HEK293T (cell line): ENCODE measurements at regions not wholly inside any gene's neighbourhood (a gene's known extent, or its start where the extent isn't known, plus 50 kb on each side); places are given as distances from the start of the nearest gene placed in this dataset.

Experiments
- BHLHE40 ChIP-seq: fragments of 450-650 bp; IDR thresholded peaks from 2 replicates; pipeline ENCODE4 v1.6.1; 2016; ENCODE audit warnings: mild to moderate bottlenecking, moderate library complexity, borderline replicate concordance
- FOXA1 ChIP-seq: fragments of 450-650 bp; IDR thresholded peaks from 2 replicates; pipeline ENCODE4 v1.6.1; 2016; ENCODE audit warnings: mild to moderate bottlenecking
- FOXK2 ChIP-seq: fragments of 450-650 bp; IDR thresholded peaks from 2 replicates; pipeline ENCODE4 v1.6.1; 2016; ENCODE audit warnings: mild to moderate bottlenecking
- HDGF ChIP-seq: fragments of 450-650 bp; IDR thresholded peaks from 2 replicates; pipeline ENCODE4 v1.6.1; 2017; ENCODE audit warnings: antibody characterized with exemption, borderline replicate concordance
- PKNOX1 ChIP-seq: fragments of 450-650 bp; IDR thresholded peaks from 2 replicates; pipeline ENCODE4 v1.6.1; 2016
- SP1 ChIP-seq: fragments of 450-650 bp; IDR thresholded peaks from 2 replicates; pipeline ENCODE4 v1.6.1; 2017
- TARDBP ChIP-seq: fragments of 450-650 bp; IDR thresholded peaks from 2 replicates; pipeline ENCODE4 v1.6.1; 2016
- ZNF384 ChIP-seq: fragments of 450-650 bp; IDR thresholded peaks from 2 replicates; pipeline ENCODE4 v1.6.1; 2016

- TF ChIP-seq FOXA1 (no peak), BHLHE40 (no peak), HDGF (no peak), PKNOX1 (no peak), SP1 (no peak), ZNF384 (no peak), FOXK2 (no peak), TARDBP (no peak)
Measured at GRCh38 chr13:24064371-24064770, 96.1 kb upstream of the SPATA13 start.
